ENCODE measurements at regions not wholly inside any gene's neighbourhood (a gene's known extent, or its start where the extent isn't known, plus 50 kb on each side); places are given as distances from the start of the nearest gene placed in this dataset.

DNA sequence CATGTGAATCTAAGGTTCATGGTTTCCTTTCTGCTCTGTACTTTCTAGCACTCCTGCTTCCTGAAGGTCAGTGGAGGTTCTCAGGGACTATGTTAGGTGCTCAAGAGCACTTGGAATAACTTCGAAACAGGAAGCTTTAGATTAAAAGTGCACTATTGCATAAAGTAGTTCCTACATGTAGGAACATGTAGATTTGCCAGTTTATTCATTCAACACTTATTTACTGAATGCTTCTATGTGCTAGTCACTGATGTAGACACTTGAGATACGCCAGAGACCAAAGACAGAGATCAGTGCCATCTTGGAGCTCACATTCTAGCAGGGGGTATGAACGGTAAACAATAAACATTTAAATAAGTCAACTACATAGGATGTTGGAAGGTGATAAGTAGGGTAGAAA lies 87.7 kb downstream of the DHRS2 start:
- no peak for DNase-seq
- Histone ChIP-seq H2AFZ (no peak overlapping the region), H3K79me2 (ENCODE audit: low read depth) (peaks cover 31% of the 10 kb centered on the region), H3F3A (ENCODE audit: insufficient read depth, low read depth) (peaks cover 26% of the 10 kb centered on the region), H3K27me3 (ENCODE audit: insufficient read depth, low read depth) (no peaks in the 10 kb centered on the region), H3K9me2 (ENCODE audit: insufficient read depth) (no peaks in the 10 kb centered on the region), H3K9me3 (ENCODE audit: insufficient read depth, low read depth) (0 out of 2 replicates have a peak, but pooled peaks cover 5% of the 10 kb centered on the region), H3K36me3 (ENCODE audit: low read depth) (peaks cover 18% of the 10 kb centered on the region), H3K4me1 (replicated peaks; ENCODE audit: insufficient read depth) (peaks cover 50% of the 10 kb centered on the region), H4K20me1 (ENCODE audit: insufficient read depth) (no peaks in the 10 kb centered on the region), H3K4me2 (peak overlapping the region; percentile 99), H3K27ac (peak overlapping the region; percentile 100), H3K4me3 (peak overlapping the region; percentile 63; the same call in 1 of the 2 replicates)
- intact Hi-C loops (cut with micrococcal nuclease; ENCODE audit: unreplicated experiment), result no loop called here
- TF ChIP-seq, protein P1, sequence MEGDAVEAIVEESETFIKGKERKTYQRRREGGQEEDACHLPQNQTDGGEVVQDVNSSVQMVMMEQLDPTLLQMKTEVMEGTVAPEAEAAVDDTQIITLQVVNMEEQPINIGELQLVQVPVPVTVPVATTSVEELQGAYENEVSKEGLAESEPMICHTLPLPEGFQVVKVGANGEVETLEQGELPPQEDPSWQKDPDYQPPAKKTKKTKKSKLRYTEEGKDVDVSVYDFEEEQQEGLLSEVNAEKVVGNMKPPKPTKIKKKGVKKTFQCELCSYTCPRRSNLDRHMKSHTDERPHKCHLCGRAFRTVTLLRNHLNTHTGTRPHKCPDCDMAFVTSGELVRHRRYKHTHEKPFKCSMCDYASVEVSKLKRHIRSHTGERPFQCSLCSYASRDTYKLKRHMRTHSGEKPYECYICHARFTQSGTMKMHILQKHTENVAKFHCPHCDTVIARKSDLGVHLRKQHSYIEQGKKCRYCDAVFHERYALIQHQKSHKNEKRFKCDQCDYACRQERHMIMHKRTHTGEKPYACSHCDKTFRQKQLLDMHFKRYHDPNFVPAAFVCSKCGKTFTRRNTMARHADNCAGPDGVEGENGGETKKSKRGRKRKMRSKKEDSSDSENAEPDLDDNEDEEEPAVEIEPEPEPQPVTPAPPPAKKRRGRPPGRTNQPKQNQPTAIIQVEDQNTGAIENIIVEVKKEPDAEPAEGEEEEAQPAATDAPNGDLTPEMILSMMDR (conservative IDR thresholded peaks at IDR 0.05), result no peak
- no peak for TF ChIP-seq EZH2 (IDR thresholded peaks at IDR 0.05; ENCODE audit: low read depth)
- ChIA-PET CTCF (interaction anchor here (0.6 kb wide), 2 partner anchors 29 to 187 kb away, joined by 3 to 19 read pairs; no protein-coding TSS in a partner anchor), POLR2A (ENCODE audit: unreplicated experiment) (no interaction called here)
- no TSS peak for BruUV-seq (replicated peaks)

DNA sequence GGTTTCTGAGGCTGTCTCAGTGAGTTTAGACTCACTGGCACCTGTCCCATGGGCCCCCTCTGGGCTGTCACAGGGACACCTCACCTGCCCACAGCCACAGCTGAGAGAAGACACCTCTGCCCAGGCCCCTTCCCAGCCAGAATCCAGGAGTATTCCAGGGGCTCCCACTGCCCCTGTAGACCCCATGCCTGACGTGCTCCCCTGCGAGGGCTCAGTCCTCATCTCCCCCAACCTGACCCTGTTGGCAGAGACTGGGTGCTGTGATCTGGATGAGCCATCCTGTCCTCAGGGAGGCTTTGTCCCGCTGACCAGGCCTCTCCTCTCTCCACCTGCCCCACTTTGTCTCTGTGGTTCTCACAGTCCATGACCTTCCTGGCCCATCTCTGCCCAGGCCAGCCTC lies 89.4 kb downstream of the DHRS2 start:
- Histone ChIP-seq H3K27ac (peak overlapping the region; percentile 100), H3F3A (ENCODE audit: insufficient read depth, low read depth) (peaks cover 26% of the 10 kb centered on the region), H2AFZ (no peak overlapping the region), H3K79me2 (ENCODE audit: low read depth) (peaks cover 31% of the 10 kb centered on the region), H3K9me3 (ENCODE audit: insufficient read depth, low read depth) (0 out of 2 replicates have a peak, but pooled peaks cover 5% of the 10 kb centered on the region), H3K4me3 (peak overlapping the region; percentile 63), H3K36me3 (ENCODE audit: low read depth) (peaks cover 18% of the 10 kb centered on the region), H3K9me2 (ENCODE audit: insufficient read depth) (no peaks in the 10 kb centered on the region), H3K27me3 (ENCODE audit: insufficient read depth, low read depth) (no peaks in the 10 kb centered on the region), H4K20me1 (ENCODE audit: insufficient read depth) (no peaks in the 10 kb centered on the region), H3K4me2 (peak overlapping the region; percentile 99), H3K4me1 (replicated peaks; ENCODE audit: insufficient read depth) (peaks cover 54% of the 10 kb centered on the region)
- DNase-seq, result no peak
- intact Hi-C loops (cut with micrococcal nuclease; ENCODE audit: unreplicated experiment), result no loop called here
- CTCF ChIA-PET, result no interaction called here
- TF ChIP-seq, protein P1 (conservative IDR thresholded peaks at IDR 0.05), result no peak
- TF ChIP-seq EZH2 (IDR thresholded peaks at IDR 0.05; ENCODE audit: low read depth), result no peak
- POLR2A ChIA-PET (ENCODE audit: unreplicated experiment), result no interaction called here
- TSS peak; percentile 55 for BruUV-seq (replicated peaks)

DNA sequence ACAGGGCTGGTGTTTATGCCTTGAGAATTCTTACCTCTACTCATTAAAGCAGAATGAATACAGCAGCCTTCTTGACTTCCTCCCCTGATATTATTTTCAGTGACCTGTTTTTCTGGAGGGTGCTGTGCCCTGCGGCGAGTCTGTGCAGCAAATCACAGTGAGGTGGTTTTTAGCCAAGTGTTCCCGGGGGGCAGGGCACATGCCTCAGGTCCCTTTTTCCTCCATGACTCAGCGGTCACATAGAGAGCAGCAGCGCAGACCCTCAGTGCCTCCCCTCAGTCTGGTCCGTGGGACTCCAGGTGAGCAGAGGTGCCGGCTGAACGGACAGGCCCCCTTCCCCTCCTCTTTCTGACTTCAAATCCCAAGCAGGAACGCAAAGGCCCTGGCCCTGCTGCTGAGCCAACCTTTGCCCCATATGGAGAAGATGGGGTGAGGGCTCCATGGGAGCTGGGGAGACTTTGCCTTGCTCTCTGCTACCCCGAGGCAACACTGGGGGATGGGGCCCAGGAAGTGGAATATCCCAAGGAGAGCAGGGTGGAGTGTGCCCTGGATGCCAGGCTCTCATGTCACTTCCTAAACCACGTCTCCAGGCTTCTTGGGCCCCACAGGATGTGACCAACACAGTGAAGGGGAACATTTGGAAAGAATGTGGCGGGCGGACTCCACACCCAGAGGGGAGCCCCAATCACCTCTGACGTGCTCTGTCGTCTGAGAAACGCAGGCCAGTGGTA lies 90.0 kb downstream of the DHRS2 start:
- DNase-seq, result peak; percentile 75 to 94
- Histone ChIP-seq H4K20me1 (ENCODE audit: insufficient read depth) (no peaks in the 10 kb centered on the region), H3F3A (ENCODE audit: insufficient read depth, low read depth) (peaks cover 26% of the 10 kb centered on the region), H3K79me2 (ENCODE audit: low read depth) (peaks cover 31% of the 10 kb centered on the region), H3K27ac (peak overlapping the region; percentile 100), H3K4me3 (peak overlapping the region; percentile 63), H3K36me3 (ENCODE audit: low read depth) (peaks cover 18% of the 10 kb centered on the region), H3K9me3 (ENCODE audit: insufficient read depth, low read depth) (0 out of 2 replicates have a peak, but pooled peaks cover 5% of the 10 kb centered on the region), H3K27me3 (ENCODE audit: insufficient read depth, low read depth) (no peaks in the 10 kb centered on the region), H3K9me2 (ENCODE audit: insufficient read depth) (no peaks in the 10 kb centered on the region), H2AFZ (no peak overlapping the region; the same call in 1 of the 2 replicates), H3K4me1 (replicated peaks; ENCODE audit: insufficient read depth) (peaks cover 54% of the 10 kb centered on the region), H3K4me2 (peak overlapping the region; percentile 99)
- intact Hi-C loops (cut with micrococcal nuclease; ENCODE audit: unreplicated experiment), result loop anchor here (1.0 to 2.0 kb wide), 6 partner anchors 32 to 227 kb away; partner anchors contain the start of gene DHRS4
- ChIA-PET CTCF (interaction anchor here (1.7 to 1.9 kb wide), 2 partner anchors 94 to 184 kb away, joined by 6 to 11 read pairs; no protein-coding TSS in a partner anchor), POLR2A (ENCODE audit: unreplicated experiment) (interaction anchor here (0.6 to 1.0 kb wide), 2 partner anchors 33 to 1127 kb away, joined by 3 to 4 read pairs; no protein-coding TSS in a partner anchor)
- TF ChIP-seq, protein P1 (conservative IDR thresholded peaks at IDR 0.05), result no peak
- no peak for TF ChIP-seq EZH2 (IDR thresholded peaks at IDR 0.05; ENCODE audit: low read depth)
- BruUV-seq (replicated peaks), result no TSS peak

Data from PC-9 (cell line).